SU-DHL-6 (cell line): ENCODE measurements at regions not wholly inside any gene's neighbourhood (a gene's known extent, or its start where the extent isn't known, plus 50 kb on each side); places are given as distances from the start of the nearest gene placed in this dataset.
"Not testable (repeated sequence)": the region's sequence is repeated elsewhere in the genome, so short reads cannot be mapped to it uniquely, and the experiment has no call there.

Experiments
- CTCF ChIP-seq: fragments of 200-600 bp; sonication (generic); IDR thresholded peaks from one replicate; pipeline ENCODE4 v1.5.1; 2017; ENCODE audit warnings: antibody characterized with exemption, mild to moderate bottlenecking, low read length, moderate library complexity; ENCODE audit not compliant: insufficient read depth, poor library complexity, severe bottlenecking
- EZH2phosphoT487 ChIP-seq: fragments of 200-600 bp; sonication (generic), shearing (Covaris generic); conservative IDR thresholded peaks from 2 replicates; pipeline ENCODE4 v1.6.1; 2018; ENCODE audit warnings: mild to moderate bottlenecking, antibody characterized with exemption, low read length, moderate library complexity, mixed read lengths

GRCh38 chr5:125456005-125456404 lies 709.6 kb upstream of the ZNF608 start:
- TF ChIP-seq CTCF, EZH2phosphoT487: not testable (repeated sequence)
